Stimulated activated naive CD8-positive, alpha-beta T cell treated with anti-CD3 and anti-CD28 coated beads, Interleukin-15, Interleukin-2, amounts not matched to agents 100 ng/mL and 50 ng/mL, for 24 hours (primary cell): ENCODE measurements at regions not wholly inside any gene's neighbourhood (a gene's known extent, or its start where the extent isn't known, plus 50 kb on each side); places are given as distances from the start of the nearest gene placed in this dataset.
"Not testable (repeated sequence)": the region's sequence is repeated elsewhere in the genome, so short reads cannot be mapped to it uniquely, and the experiment has no call there.

Source experiments
- H3K27ac Mint-ChIP-seq: one replicate; pipeline ENCODE4 v1.8.0; 2021; ENCODE audit warnings: mild to moderate bottlenecking, mixed read lengths
- H3K27me3 Mint-ChIP-seq: one replicate; pipeline ENCODE4 v1.8.0; 2021; ENCODE audit warnings: mixed read lengths
- H3K36me3 Mint-ChIP-seq: one replicate; pipeline ENCODE4 v1.8.0; 2021; ENCODE audit warnings: low read depth, mixed read lengths
- H3K4me1 Mint-ChIP-seq: one replicate; pipeline ENCODE4 v1.8.0; 2021; ENCODE audit warnings: low read depth, mixed read lengths
- H3K4me3 Mint-ChIP-seq: one replicate; pipeline ENCODE4 v1.8.0; 2021; ENCODE audit warnings: mild to moderate bottlenecking, mixed read lengths
- H3K9me3 Mint-ChIP-seq: one replicate; pipeline ENCODE4 v1.8.0; 2021; ENCODE audit warnings: mixed read lengths

GRCh38 chr10:61271127-61271780 lies 181.9 kb downstream of the TMEM26 start:
- H3K27me3 Mint-ChIP-seq = peaks cover 15% of the 10 kb centered on the region
- no peak overlapping the region for H3K27ac Mint-ChIP-seq
- no peaks in the 10 kb centered on the region for H3K4me1 Mint-ChIP-seq
- H3K9me3 Mint-ChIP-seq = no peaks in the 10 kb centered on the region
- H3K4me3 Mint-ChIP-seq = no peak overlapping the region
- H3K36me3 Mint-ChIP-seq = no peaks in the 10 kb centered on the region

GRCh38 chr10:61263518-61263917 lies 189.7 kb downstream of the TMEM26 start:
- Mint-ChIP-seq H3K27me3 (no peaks in the 10 kb centered on the region), H3K9me3 (peaks cover 4% of the 10 kb centered on the region), H3K36me3 (no peaks in the 10 kb centered on the region), H3K27ac (no peak overlapping the region), H3K4me3 (no peak overlapping the region), H3K4me1 (no peaks in the 10 kb centered on the region)

- Mint-ChIP-seq H3K27me3 (no peaks in the 10 kb centered on the region), H3K4me3 (no peak overlapping the region), H3K9me3 (peaks cover 4% of the 10 kb centered on the region), H3K27ac (no peak overlapping the region), H3K36me3 (no peaks in the 10 kb centered on the region), H3K4me1 (no peaks in the 10 kb centered on the region)
Measured at GRCh38 chr10:61262486-61263261, 190.5 kb downstream of the TMEM26 start.

- no peaks in the 10 kb centered on the region for H3K4me1 Mint-ChIP-seq
- no peak overlapping the region for H3K27ac Mint-ChIP-seq
- no peak overlapping the region for H3K4me3 Mint-ChIP-seq
- H3K36me3 Mint-ChIP-seq = no peaks in the 10 kb centered on the region
- H3K9me3 Mint-ChIP-seq = peaks cover 13% of the 10 kb centered on the region
- H3K27me3 Mint-ChIP-seq = no peaks in the 10 kb centered on the region
Measured at GRCh38 chr10:61257956-61258496, 195.2 kb downstream of the TMEM26 start.

DNA sequence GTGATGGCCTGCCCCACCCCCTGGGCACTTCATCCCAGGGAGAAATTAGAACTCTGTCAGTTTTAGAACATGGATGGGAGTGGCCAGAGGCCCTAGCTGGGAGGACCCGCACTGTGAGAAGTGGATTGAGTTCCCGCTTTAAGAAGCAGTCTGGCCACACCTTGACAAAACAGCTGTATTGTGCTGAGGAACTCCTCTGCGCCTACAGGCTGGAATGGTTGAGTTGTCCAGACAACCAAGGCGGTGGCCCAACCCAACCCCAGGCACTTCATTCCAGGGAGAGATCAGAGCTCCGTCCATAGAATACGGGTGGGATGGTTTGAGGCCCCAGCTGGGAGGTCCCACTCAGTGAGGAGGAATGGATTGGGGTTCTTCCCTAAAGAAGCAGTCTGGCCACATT lies 196.0 kb downstream of the TMEM26 start:
- Mint-ChIP-seq H3K4me3 (no peak overlapping the region), H3K27me3 (no peaks in the 10 kb centered on the region), H3K27ac (no peak overlapping the region), H3K9me3 (peaks cover 9% of the 10 kb centered on the region), H3K4me1 (no peaks in the 10 kb centered on the region), H3K36me3 (no peaks in the 10 kb centered on the region)

DNA sequence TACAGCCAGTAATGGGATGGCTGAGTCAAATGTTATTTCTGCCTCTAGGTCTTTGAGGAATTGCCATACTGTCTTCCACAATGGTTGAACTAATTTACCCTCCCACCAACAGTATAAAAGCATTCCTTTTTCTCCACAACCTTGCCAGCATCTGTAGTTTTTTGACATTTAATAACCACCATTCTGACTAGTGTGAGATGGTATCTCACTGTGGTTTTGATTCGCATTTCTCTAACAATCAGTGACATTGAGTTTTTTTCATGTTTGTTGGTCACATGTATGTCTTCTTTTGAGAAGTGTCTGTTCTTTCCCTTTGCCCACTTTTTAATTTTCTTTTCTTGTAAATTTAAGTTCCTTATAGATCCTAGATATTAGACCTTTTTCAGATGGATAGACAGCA lies 200.9 kb downstream of the TMEM26 start:
- not testable (repeated sequence) for H3K4me1 Mint-ChIP-seq, H3K27ac Mint-ChIP-seq, H3K27me3 Mint-ChIP-seq, H3K4me3 Mint-ChIP-seq, H3K36me3 Mint-ChIP-seq
- peaks cover 12% of the 10 kb centered on the region for H3K9me3 Mint-ChIP-seq

GRCh38 chr10:61251089-61251488 lies 202.1 kb downstream of the TMEM26 start:
- Mint-ChIP-seq H3K27ac (no peak overlapping the region), H3K9me3 (peaks cover 12% of the 10 kb centered on the region), H3K27me3 (peaks cover 3% of the 10 kb centered on the region), H3K36me3 (no peaks in the 10 kb centered on the region), H3K4me1 (no peaks in the 10 kb centered on the region), H3K4me3 (no peak overlapping the region)

DNA sequence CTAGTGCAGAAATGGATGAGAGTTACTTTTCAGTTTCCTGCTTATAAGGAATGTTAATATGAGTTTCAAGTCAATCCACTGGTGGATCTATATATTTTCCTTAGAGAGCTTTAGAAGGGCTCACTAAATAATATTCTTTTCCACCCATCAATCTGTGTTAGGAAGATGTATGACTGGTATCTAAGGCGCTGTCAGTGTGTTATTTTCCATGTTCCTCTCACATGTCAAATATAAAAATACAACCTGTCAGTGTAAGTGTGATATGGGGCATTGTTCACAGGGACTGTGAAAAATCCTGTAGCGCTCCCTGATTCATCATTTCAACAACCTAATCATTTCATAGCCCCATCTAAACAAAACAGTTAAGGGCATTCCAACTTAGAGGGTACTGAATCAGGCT lies 203.1 kb downstream of the TMEM26 start:
- Mint-ChIP-seq H3K4me3 (no peak overlapping the region), H3K27me3 (peaks cover 3% of the 10 kb centered on the region), H3K27ac (no peak overlapping the region), H3K4me1 (no peaks in the 10 kb centered on the region), H3K9me3 (peaks cover 12% of the 10 kb centered on the region), H3K36me3 (no peaks in the 10 kb centered on the region)

- Mint-ChIP-seq H3K4me3 (no peak overlapping the region), H3K27ac (no peak overlapping the region), H3K36me3 (no peaks in the 10 kb centered on the region), H3K9me3 (peaks cover 3% of the 10 kb centered on the region), H3K4me1 (no peaks in the 10 kb centered on the region), H3K27me3 (peaks cover 3% of the 10 kb centered on the region)
Measured at GRCh38 chr10:61248013-61248412, 205.2 kb downstream of the TMEM26 start.

DNA sequence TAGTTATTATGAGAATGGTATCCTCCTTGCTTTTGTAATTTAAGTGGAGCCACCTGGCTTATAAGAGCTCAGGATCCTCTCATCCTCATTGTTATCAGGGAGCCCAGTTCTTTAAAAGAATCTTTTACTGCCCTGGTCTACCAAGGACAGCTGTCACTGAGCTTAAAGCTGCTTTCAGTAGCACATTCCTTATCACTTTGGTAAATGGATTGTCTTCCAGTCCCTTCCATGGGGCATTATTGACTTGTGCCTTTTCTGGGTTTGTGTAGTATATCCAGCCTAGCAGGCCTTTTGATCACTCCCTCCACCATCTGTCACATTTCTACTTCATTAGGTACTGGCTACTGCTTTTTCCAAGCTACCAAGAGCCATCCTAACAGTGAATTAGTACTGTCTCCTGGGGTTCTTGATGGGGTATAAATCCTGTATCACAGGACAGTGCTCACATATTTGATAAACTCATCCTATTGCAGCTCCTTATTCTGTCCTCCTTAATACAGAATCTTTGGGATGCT lies 208.9 kb downstream of the TMEM26 start:
- Mint-ChIP-seq H3K4me3 (no peak overlapping the region), H3K4me1 (no peaks in the 10 kb centered on the region), H3K36me3 (no peaks in the 10 kb centered on the region), H3K27me3 (peaks cover 3% of the 10 kb centered on the region), H3K9me3 (peaks cover 3% of the 10 kb centered on the region), H3K27ac (no peak overlapping the region)

GRCh38 chr10:61232780-61233179 lies 220.4 kb downstream of the TMEM26 start:
- Mint-ChIP-seq H3K9me3 (peaks cover 9% of the 10 kb centered on the region), H3K4me1 (no peaks in the 10 kb centered on the region), H3K36me3 (no peaks in the 10 kb centered on the region), H3K27me3 (no peaks in the 10 kb centered on the region), H3K27ac (no peak overlapping the region), H3K4me3 (no peak overlapping the region)

- Mint-ChIP-seq H3K9me3 (peaks cover 19% of the 10 kb centered on the region), H3K4me1 (no peaks in the 10 kb centered on the region), H3K27me3 (no peaks in the 10 kb centered on the region), H3K27ac (no peak overlapping the region), H3K36me3 (peaks cover 4% of the 10 kb centered on the region), H3K4me3 (no peak overlapping the region)
Measured at GRCh38 chr10:61225939-61226338, 227.2 kb downstream of the TMEM26 start.

DNA sequence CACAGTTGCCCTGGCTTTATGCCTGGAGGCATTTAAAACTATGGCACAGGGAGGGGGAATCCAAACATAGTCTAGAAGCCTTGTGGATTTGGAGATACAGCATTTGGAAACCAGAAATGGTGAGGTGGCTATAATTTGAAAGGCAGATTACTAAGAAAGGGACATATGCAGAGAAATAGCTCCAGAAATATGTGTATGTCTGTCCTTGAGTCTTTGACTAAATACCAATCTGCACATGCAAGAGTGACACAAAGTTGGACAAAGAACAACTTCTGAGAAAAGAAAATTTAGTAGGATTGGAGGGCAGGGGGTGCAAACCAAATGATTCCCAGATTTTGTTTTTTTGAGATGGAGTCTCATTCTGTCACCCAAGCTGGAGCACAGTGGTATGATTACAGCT lies 229.6 kb downstream of the TMEM26 start:
- Mint-ChIP-seq H3K36me3 (peaks cover 4% of the 10 kb centered on the region), H3K27ac (no peak overlapping the region), H3K27me3 (no peaks in the 10 kb centered on the region), H3K4me1 (no peaks in the 10 kb centered on the region), H3K9me3 (peaks cover 15% of the 10 kb centered on the region), H3K4me3 (no peak overlapping the region)

- Mint-ChIP-seq H3K36me3 (no peaks in the 10 kb centered on the region), H3K9me3 (peaks cover 3% of the 10 kb centered on the region), H3K27ac (no peak overlapping the region), H3K27me3 (no peaks in the 10 kb centered on the region), H3K4me1 (no peaks in the 10 kb centered on the region), H3K4me3 (no peak overlapping the region)
Measured at GRCh38 chr10:61219696-61220095, 233.5 kb downstream of the TMEM26 start.

DNA sequence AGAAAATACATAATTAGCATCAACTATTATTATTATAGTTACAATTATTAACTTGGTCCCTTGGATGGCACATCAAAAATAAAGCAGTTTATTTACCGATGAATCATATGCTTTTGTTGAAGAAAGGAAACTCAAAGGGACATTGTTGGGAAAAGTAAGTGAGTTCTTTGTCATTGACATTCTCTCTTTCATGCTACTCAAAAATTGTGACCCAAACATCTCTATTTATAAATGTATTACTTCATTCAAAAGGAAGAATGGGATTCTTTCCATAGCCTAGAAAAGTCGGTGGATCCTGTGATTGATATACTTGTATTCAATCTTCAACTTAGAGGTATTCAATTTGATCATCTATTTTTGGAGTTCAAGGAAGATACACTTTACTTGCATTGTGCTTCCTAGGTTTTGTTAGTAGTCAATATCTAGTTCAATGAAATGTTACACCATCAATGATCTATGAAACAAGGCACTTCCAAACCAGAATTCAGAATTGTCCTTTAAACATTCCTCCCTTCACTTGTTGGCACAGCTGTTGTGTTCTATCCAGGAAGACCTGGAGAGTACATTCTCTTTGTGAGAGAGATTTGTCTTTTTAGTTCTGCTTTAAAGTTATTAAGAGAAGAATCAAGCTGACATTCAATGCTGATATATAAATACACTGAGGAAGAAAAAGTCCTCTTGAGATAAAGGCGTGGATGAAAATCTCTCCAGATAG lies 235.2 kb downstream of the TMEM26 start:
- Mint-ChIP-seq H3K9me3 (no peaks in the 10 kb centered on the region), H3K4me3 (no peak overlapping the region), H3K27ac (no peak overlapping the region), H3K36me3 (no peaks in the 10 kb centered on the region), H3K4me1 (no peaks in the 10 kb centered on the region), H3K27me3 (no peaks in the 10 kb centered on the region)
